ENCODE measurements at regions not wholly inside any gene's neighbourhood (a gene's known extent, or its start where the extent isn't known, plus 50 kb on each side); places are given as distances from the start of the nearest gene placed in this dataset.

DNA sequence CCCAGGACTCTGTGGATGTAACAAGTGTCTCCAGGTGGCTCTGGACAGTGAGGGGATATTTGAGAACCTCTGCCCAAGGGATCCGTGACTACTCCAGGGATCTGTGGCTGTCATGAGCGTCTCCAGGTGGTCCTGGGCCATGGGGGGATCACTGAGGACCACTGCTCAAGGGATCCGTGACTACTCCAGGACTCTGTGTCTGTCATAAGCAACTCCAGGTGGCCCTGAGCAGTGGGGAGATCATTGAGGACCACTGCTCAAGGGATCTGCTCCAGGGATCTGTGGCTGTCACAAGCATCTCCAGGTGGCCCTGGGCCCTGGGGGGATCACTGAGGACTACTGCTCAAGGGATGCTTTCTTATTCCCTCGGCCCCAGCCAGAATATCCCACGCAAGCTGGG is 133.2 kb upstream of the ADARB2 start:
- TF ChIP-seq, protein P1, sequence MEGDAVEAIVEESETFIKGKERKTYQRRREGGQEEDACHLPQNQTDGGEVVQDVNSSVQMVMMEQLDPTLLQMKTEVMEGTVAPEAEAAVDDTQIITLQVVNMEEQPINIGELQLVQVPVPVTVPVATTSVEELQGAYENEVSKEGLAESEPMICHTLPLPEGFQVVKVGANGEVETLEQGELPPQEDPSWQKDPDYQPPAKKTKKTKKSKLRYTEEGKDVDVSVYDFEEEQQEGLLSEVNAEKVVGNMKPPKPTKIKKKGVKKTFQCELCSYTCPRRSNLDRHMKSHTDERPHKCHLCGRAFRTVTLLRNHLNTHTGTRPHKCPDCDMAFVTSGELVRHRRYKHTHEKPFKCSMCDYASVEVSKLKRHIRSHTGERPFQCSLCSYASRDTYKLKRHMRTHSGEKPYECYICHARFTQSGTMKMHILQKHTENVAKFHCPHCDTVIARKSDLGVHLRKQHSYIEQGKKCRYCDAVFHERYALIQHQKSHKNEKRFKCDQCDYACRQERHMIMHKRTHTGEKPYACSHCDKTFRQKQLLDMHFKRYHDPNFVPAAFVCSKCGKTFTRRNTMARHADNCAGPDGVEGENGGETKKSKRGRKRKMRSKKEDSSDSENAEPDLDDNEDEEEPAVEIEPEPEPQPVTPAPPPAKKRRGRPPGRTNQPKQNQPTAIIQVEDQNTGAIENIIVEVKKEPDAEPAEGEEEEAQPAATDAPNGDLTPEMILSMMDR (conservative IDR thresholded peaks at IDR 0.05; ENCODE audit: low read depth, low read length): no peak
- TF ChIP-seq EZH2phosphoT487 (IDR thresholded peaks at IDR 0.05; ENCODE audit: borderline replicate concordance, low read length) (no peak), EZH2 (IDR thresholded peaks at IDR 0.05; ENCODE audit: low read length, unreplicated experiment) (no peak)

All from PC-3 (cell line).